Activated CD4-positive, alpha-beta T cell treated with anti-CD3 and anti-CD28 coated beads, Interleukin-2, amount 10 ng/mL, durations not matched to agents 7 days and 5 days (primary cell): ENCODE measurements at regions not wholly inside any gene's neighbourhood (a gene's known extent, or its start where the extent isn't known, plus 50 kb on each side); places are given as distances from the start of the nearest gene placed in this dataset.

Source experiments
- CTCF ChIA-PET: fragments of 350-600 bp; sonication (Branson Sonifier 250); formaldehyde crosslinking; loops from one replicate; lab custom pipeline; 2021; ENCODE audit warnings: antibody characterized with exemption; lab: Charles Lee
- POLR2A ChIA-PET: fragments of 350-600 bp; sonication (Branson Sonifier 250); formaldehyde crosslinking; loops from one replicate; lab custom pipeline; 2021; ENCODE audit warnings: antibody characterized with exemption; lab: Charles Lee
- DNase-seq: peaks from one replicate; pipeline ENCODE4 v3.0.0-alpha.2; 2020
- H3K27ac Mint-ChIP-seq: one replicate; pipeline ENCODE4 v1.8.0; 2021; ENCODE audit warnings: mild to moderate bottlenecking, moderate library complexity, mixed read lengths
- H3K27me3 Mint-ChIP-seq: one replicate; pipeline ENCODE4 v1.8.0; 2021; ENCODE audit warnings: mixed read lengths
- H3K36me3 Mint-ChIP-seq: one replicate; pipeline ENCODE4 v1.8.0; 2021; ENCODE audit warnings: low read depth, mixed read lengths
- H3K4me1 Mint-ChIP-seq: one replicate; pipeline ENCODE4 v1.8.0; 2021; ENCODE audit warnings: mixed read lengths
- H3K4me3 Mint-ChIP-seq: one replicate; pipeline ENCODE4 v1.8.0; 2021; ENCODE audit warnings: mild to moderate bottlenecking, moderate library complexity, mixed read lengths
- H3K9me3 Mint-ChIP-seq: one replicate; pipeline ENCODE4 v1.8.0; 2021; ENCODE audit warnings: mixed read lengths

- Mint-ChIP-seq H3K27me3 (peaks cover 6% of the 10 kb centered on the region), H3K4me1 (no peaks in the 10 kb centered on the region), H3K4me3 (no peak overlapping the region), H3K9me3 (peaks cover 2% of the 10 kb centered on the region), H3K27ac (no peak overlapping the region), H3K36me3 (no peaks in the 10 kb centered on the region)
- CTCF ChIA-PET: no interaction called here
- POLR2A ChIA-PET: no interaction called here
- no peak for DNase-seq
Measured at GRCh38 chr10:27426948-27427467, 77.1 kb upstream of the RAB18 start.

GRCh38 chr10:27413831-27414348 is 90.2 kb upstream of the RAB18 start:
- Mint-ChIP-seq H3K4me1 (no peaks in the 10 kb centered on the region), H3K27me3 (peaks cover 32% of the 10 kb centered on the region), H3K4me3 (no peak overlapping the region), H3K36me3 (no peaks in the 10 kb centered on the region), H3K27ac (no peak overlapping the region), H3K9me3 (no peaks in the 10 kb centered on the region)
- no peak for DNase-seq
- CTCF ChIA-PET: interaction anchor here (0.6 kb wide), 1 partner anchor 117 kb away, joined by 3 read pairs; no protein-coding TSS in a partner anchor
- POLR2A ChIA-PET: no interaction called here

GRCh38 chr10:27413387-27413786 is 90.7 kb upstream of the RAB18 start:
- Mint-ChIP-seq H3K27ac (no peak overlapping the region), H3K9me3 (no peaks in the 10 kb centered on the region)

GRCh38 chr10:27410153-27410552 is 94.0 kb upstream of the RAB18 start:
- Mint-ChIP-seq H3K4me1 (no peaks in the 10 kb centered on the region), H3K9me3 (no peaks in the 10 kb centered on the region), H3K36me3 (no peaks in the 10 kb centered on the region), H3K4me3 (no peak overlapping the region), H3K27me3 (peaks cover 26% of the 10 kb centered on the region), H3K27ac (no peak overlapping the region)
- ChIA-PET POLR2A (no interaction called here), CTCF (no interaction called here)
- no peak for DNase-seq

More at GRCh38 chr10:27413387-27413786, 90.7 kb upstream of the RAB18 start:
- Mint-ChIP-seq H3K36me3 (no peaks in the 10 kb centered on the region), H3K4me1 (no peaks in the 10 kb centered on the region), H3K4me3 (no peak overlapping the region), H3K27me3 (peaks cover 32% of the 10 kb centered on the region)
- ChIA-PET POLR2A (no interaction called here), CTCF (interaction anchor here (0.6 kb wide), 1 partner anchor 118 kb away, joined by 3 read pairs; no protein-coding TSS in a partner anchor)
- no peak for DNase-seq

GRCh38 chr10:27407271-27407670 is 96.8 kb upstream of the RAB18 start:
- no peaks in the 10 kb centered on the region for H3K9me3 Mint-ChIP-seq
- POLR2A ChIA-PET: no interaction called here
- no peak overlapping the region for H3K4me3 Mint-ChIP-seq
- no peaks in the 10 kb centered on the region for H3K4me1 Mint-ChIP-seq
- DNase-seq: no peak
- peaks cover 13% of the 10 kb centered on the region for H3K27me3 Mint-ChIP-seq
- no peaks in the 10 kb centered on the region for H3K36me3 Mint-ChIP-seq
- CTCF ChIA-PET: interaction anchor here (0.6 kb wide), 1 partner anchor 497 kb away, joined by 3 read pairs; no protein-coding TSS in a partner anchor
- H3K27ac Mint-ChIP-seq: no peak overlapping the region

- peaks cover 10% of the 10 kb centered on the region for H3K27me3 Mint-ChIP-seq
- no peaks in the 10 kb centered on the region for H3K36me3 Mint-ChIP-seq
- H3K4me3 Mint-ChIP-seq: no peak overlapping the region
- H3K27ac Mint-ChIP-seq: no peak overlapping the region
- DNase-seq: no peak
- ChIA-PET POLR2A (no interaction called here), CTCF (no interaction called here)
- H3K4me1 Mint-ChIP-seq: no peaks in the 10 kb centered on the region
- no peaks in the 10 kb centered on the region for H3K9me3 Mint-ChIP-seq
Measured at GRCh38 chr10:27399871-27400270, 104.2 kb upstream of the RAB18 start.

- H3K36me3 Mint-ChIP-seq: no peaks in the 10 kb centered on the region
- POLR2A ChIA-PET: no interaction called here
- H3K4me3 Mint-ChIP-seq: no peak overlapping the region
- H3K27ac Mint-ChIP-seq: no peak overlapping the region
- peaks cover 12% of the 10 kb centered on the region for H3K27me3 Mint-ChIP-seq
- no peaks in the 10 kb centered on the region for H3K9me3 Mint-ChIP-seq
- H3K4me1 Mint-ChIP-seq: no peaks in the 10 kb centered on the region
- no peak for DNase-seq
- CTCF ChIA-PET: no interaction called here
Measured at GRCh38 chr10:27393961-27394360, 110.1 kb upstream of the RAB18 start.

- Mint-ChIP-seq H3K4me1 (no peaks in the 10 kb centered on the region), H3K36me3 (no peaks in the 10 kb centered on the region), H3K9me3 (no peaks in the 10 kb centered on the region), H3K4me3 (no peak overlapping the region), H3K27ac (no peak overlapping the region), H3K27me3 (peaks cover 19% of the 10 kb centered on the region)
- POLR2A ChIA-PET: no interaction called here
- CTCF ChIA-PET: no interaction called here
- DNase-seq: no peak
Measured at GRCh38 chr10:27392606-27393005, 111.5 kb upstream of the RAB18 start.

- Mint-ChIP-seq H3K27me3 (peaks cover 19% of the 10 kb centered on the region), H3K4me1 (no peaks in the 10 kb centered on the region), H3K9me3 (no peaks in the 10 kb centered on the region), H3K27ac (no peak overlapping the region), H3K36me3 (no peaks in the 10 kb centered on the region), H3K4me3 (no peak overlapping the region)
- no peak for DNase-seq
- POLR2A ChIA-PET: no interaction called here
- CTCF ChIA-PET: no interaction called here
Measured at GRCh38 chr10:27391916-27392315, 112.2 kb upstream of the RAB18 start.

- no peak for DNase-seq
- peaks cover 20% of the 10 kb centered on the region for H3K27me3 Mint-ChIP-seq
- no peaks in the 10 kb centered on the region for H3K4me1 Mint-ChIP-seq
- H3K4me3 Mint-ChIP-seq: no peak overlapping the region
- ChIA-PET CTCF (no interaction called here), POLR2A (no interaction called here)
- H3K9me3 Mint-ChIP-seq: no peaks in the 10 kb centered on the region
- no peak overlapping the region for H3K27ac Mint-ChIP-seq
- no peaks in the 10 kb centered on the region for H3K36me3 Mint-ChIP-seq
Measured at GRCh38 chr10:27391325-27391724, 112.8 kb upstream of the RAB18 start.

GRCh38 chr10:27390681-27391080 is 113.4 kb upstream of the RAB18 start:
- no peaks in the 10 kb centered on the region for H3K9me3 Mint-ChIP-seq
- ChIA-PET POLR2A (no interaction called here), CTCF (no interaction called here)
- H3K4me3 Mint-ChIP-seq: no peak overlapping the region
- no peaks in the 10 kb centered on the region for H3K4me1 Mint-ChIP-seq
- H3K36me3 Mint-ChIP-seq: no peaks in the 10 kb centered on the region
- DNase-seq: no peak
- peaks cover 24% of the 10 kb centered on the region for H3K27me3 Mint-ChIP-seq
- no peak overlapping the region for H3K27ac Mint-ChIP-seq

- CTCF ChIA-PET: no interaction called here
- Mint-ChIP-seq H3K36me3 (no peaks in the 10 kb centered on the region), H3K9me3 (no peaks in the 10 kb centered on the region)
Measured at GRCh38 chr10:27388761-27389399, 115.2 kb upstream of the RAB18 start.

GRCh38 chr10:27383595-27384542 is 120.2 kb upstream of the RAB18 start:
- Mint-ChIP-seq H3K4me3 (no peak overlapping the region), H3K27me3 (peaks cover 35% of the 10 kb centered on the region), H3K9me3 (peaks cover 4% of the 10 kb centered on the region), H3K27ac (no peak overlapping the region), H3K4me1 (no peaks in the 10 kb centered on the region), H3K36me3 (no peaks in the 10 kb centered on the region)
- no peak for DNase-seq
- ChIA-PET POLR2A (no interaction called here), CTCF (interaction anchor here (0.6 kb wide), 1 partner anchor 287 kb away, joined by 3 read pairs; no protein-coding TSS in a partner anchor)

More at GRCh38 chr10:27388761-27389399, 115.2 kb upstream of the RAB18 start:
- POLR2A ChIA-PET: no interaction called here
- no peak for DNase-seq
- H3K4me3 Mint-ChIP-seq: no peak overlapping the region
- H3K4me1 Mint-ChIP-seq: no peaks in the 10 kb centered on the region
- H3K27ac Mint-ChIP-seq: no peak overlapping the region
- peaks cover 32% of the 10 kb centered on the region for H3K27me3 Mint-ChIP-seq
